Stimulated activated CD4-positive, alpha-beta T cell treated with anti-CD3 and anti-CD28 coated beads, TNF-alpha, amount 100 ng/mL, for 4 hours (primary cell): ENCODE measurements at regions not wholly inside any gene's neighbourhood (a gene's known extent, or its start where the extent isn't known, plus 50 kb on each side); places are given as distances from the start of the nearest gene placed in this dataset.
"Not testable (repeated sequence)": the region's sequence is repeated elsewhere in the genome, so short reads cannot be mapped to it uniquely, and the experiment has no call there.

ENCODE experiments used
- DNase-seq, 3 experiments: peaks; one replicate each; pipeline ENCODE4 v3.0.0-alpha.2; 2020; ENCODE audit warnings: low read depth in 3 of 3

- not testable (repeated sequence) for DNase-seq
Observed at GRCh38 chr1:610538-610937, 75.9 kb downstream of the OR4F16 start.

DNA sequence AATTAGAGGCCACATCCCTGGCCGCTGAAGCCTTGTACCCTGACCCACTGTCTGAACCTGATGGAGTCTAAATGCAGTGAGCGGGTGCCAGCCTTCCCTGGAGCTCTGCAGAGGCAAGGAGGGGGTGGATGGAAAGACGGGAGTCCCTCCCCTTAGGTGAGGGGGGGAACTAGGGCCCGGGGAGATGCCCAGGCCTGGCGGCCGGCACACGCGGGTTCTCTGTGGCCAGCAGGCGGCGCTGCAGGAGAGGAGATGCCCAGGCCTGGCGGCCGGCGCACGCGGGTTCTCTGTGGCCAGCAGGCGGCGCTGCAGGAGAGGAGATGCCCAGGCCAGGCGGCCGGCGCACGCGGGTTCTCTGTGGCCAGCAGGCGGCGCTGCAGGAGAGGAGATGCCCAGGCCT lies 77.3 kb downstream of the OR4F16 start:
- DNase-seq, result not testable (repeated sequence)

GRCh38 chr1:605279-605678 lies 81.2 kb downstream of the OR4F16 start:
- peak; percentile 3 to 8 (median 6) for DNase-seq

GRCh38 chr1:588211-588610 lies 98.2 kb downstream of the OR4F16 start:
- not testable (repeated sequence) for DNase-seq

GRCh38 chr1:585992-586391 lies 100.5 kb downstream of the OR4F16 start:
- DNase-seq, result peak; percentile 29 to 46 (median 35)
